Activated CD4-positive, alpha-beta T cell treated with anti-CD3 and anti-CD28 coated beads for 48 hours (primary cell): ENCODE measurements at regions not wholly inside any gene's neighbourhood (a gene's known extent, or its start where the extent isn't known, plus 50 kb on each side); places are given as distances from the start of the nearest gene placed in this dataset.

Experiments used
- DNase-seq: peaks from one replicate; pipeline ENCODE4 v3.0.0-alpha.2; 2020

GRCh38 chr3:73298243-73299183 is 237.1 kb downstream of the EBLN2 start:
- DNase-seq = no peak

GRCh38 chr3:73299184-73299691 is 237.8 kb downstream of the EBLN2 start:
- no peak for DNase-seq

- DNase-seq = no peak
These were observed 252.9 kb downstream of the EBLN2 start for GRCh38 chr3:73314151-73314951.

GRCh38 chr3:73315706-73316105 is 254.2 kb downstream of the EBLN2 start:
- no peak for DNase-seq

- DNase-seq = no peak
These were observed 257.8 kb downstream of the EBLN2 start for GRCh38 chr3:73319179-73319769.

GRCh38 chr3:73321286-73321999 is 260.0 kb downstream of the EBLN2 start:
- DNase-seq = no peak

- DNase-seq = no peak
These were observed 263.0 kb downstream of the EBLN2 start for GRCh38 chr3:73324203-73325155.

GRCh38 chr3:73326396-73326795 is 264.9 kb downstream of the EBLN2 start:
- no peak for DNase-seq

GRCh38 chr3:73327052-73327451 is 265.6 kb downstream of the EBLN2 start:
- no peak for DNase-seq
